ENCODE measurements at regions not wholly inside any gene's neighbourhood (a gene's known extent, or its start where the extent isn't known, plus 50 kb on each side); places are given as distances from the start of the nearest gene placed in this dataset.

DNA sequence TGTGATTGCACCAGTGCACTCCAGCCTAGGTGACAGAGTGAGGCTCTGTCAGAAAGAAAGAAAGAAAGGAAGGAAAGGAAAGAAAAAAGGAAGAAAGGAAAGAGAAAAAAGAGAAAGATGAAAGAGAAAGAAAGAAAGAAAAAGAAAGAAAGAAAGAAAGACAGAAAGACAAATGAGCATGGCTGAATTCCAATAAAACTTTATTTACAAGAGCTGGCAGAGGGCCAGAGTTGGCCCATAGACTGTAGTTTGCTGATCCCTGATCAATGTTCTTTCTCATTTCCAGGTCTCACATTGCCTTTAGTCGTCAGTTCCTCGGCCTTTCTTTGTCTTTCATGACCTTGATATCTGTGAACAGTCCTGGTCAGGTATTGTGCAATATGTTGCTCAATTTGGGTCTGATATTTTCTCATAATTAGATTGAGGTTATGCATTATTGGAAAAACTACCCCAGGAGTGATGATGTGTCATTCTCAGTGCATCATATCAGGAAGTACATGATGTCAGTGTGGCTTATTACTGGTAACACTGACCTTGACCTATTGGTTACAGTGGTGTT, 68.5 kb upstream of the MED9 start:
- TF ChIP-seq, protein P1, sequence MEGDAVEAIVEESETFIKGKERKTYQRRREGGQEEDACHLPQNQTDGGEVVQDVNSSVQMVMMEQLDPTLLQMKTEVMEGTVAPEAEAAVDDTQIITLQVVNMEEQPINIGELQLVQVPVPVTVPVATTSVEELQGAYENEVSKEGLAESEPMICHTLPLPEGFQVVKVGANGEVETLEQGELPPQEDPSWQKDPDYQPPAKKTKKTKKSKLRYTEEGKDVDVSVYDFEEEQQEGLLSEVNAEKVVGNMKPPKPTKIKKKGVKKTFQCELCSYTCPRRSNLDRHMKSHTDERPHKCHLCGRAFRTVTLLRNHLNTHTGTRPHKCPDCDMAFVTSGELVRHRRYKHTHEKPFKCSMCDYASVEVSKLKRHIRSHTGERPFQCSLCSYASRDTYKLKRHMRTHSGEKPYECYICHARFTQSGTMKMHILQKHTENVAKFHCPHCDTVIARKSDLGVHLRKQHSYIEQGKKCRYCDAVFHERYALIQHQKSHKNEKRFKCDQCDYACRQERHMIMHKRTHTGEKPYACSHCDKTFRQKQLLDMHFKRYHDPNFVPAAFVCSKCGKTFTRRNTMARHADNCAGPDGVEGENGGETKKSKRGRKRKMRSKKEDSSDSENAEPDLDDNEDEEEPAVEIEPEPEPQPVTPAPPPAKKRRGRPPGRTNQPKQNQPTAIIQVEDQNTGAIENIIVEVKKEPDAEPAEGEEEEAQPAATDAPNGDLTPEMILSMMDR (IDR thresholded peaks at IDR 0.05; ENCODE audit: insufficient read depth, low read length, poor library complexity, severe bottlenecking) = no peak
- TF ChIP-seq EZH2phosphoT487 (conservative IDR thresholded peaks at IDR 0.05; ENCODE audit: low read length) = no peak

Data from SU-DHL-6 (cell line).